ENCODE measurements at regions not wholly inside any gene's neighbourhood (a gene's known extent, or its start where the extent isn't known, plus 50 kb on each side); places are given as distances from the start of the nearest gene placed in this dataset.

GRCh38 chr6:132215805-132216204, 185.5 kb downstream of the MOXD1 start:
- H4K91ac ChIP-seq (ENCODE audit: insufficient read length, low read depth, low read length): no peak overlapping the region

More at GRCh38 chr6:132215805-132216204, 185.5 kb downstream of the MOXD1 start:
- H3K4ac ChIP-seq (ENCODE audit: low read depth, low read length): no peak overlapping the region
- H3K9me3 ChIP-seq (ENCODE audit: control insufficient read depth, low read depth, low read length): no peaks in the 10 kb centered on the region
- H3K4me2 ChIP-seq (ENCODE audit: insufficient read depth, insufficient read length, low read length): no peak overlapping the region
- H3T11ph ChIP-seq (ENCODE audit: low read length): no peak overlapping the region
- no peaks in the 10 kb centered on the region for H3K9me3 Mint-ChIP-seq
- H2BK15ac ChIP-seq (ENCODE audit: low read depth, low read length): no peak overlapping the region
- no peak overlapping the region for H2BK5ac ChIP-seq (ENCODE audit: insufficient read length, low read length)
- H2BK20ac ChIP-seq (ENCODE audit: low read depth, low read length, poor library complexity, severe bottlenecking): no peak overlapping the region
- H3K27me3 ChIP-seq (ENCODE audit: insufficient read depth, low read length): no peaks in the 10 kb centered on the region
- H4K20me1 ChIP-seq (ENCODE audit: control insufficient read depth, insufficient read depth, insufficient read length): no peaks in the 10 kb centered on the region
- no peak overlapping the region for H2AFZ ChIP-seq (ENCODE audit: low read length)
- no peak overlapping the region for H4K8ac ChIP-seq (replicated peaks; ENCODE audit: insufficient read length, low read depth, low read length)
- H3K4me1 Mint-ChIP-seq: no peaks in the 10 kb centered on the region
- DNase-seq: no peak
- H3K79me2 ChIP-seq (ENCODE audit: insufficient read depth, low read length): no peaks in the 10 kb centered on the region
- H2BK120ac ChIP-seq (ENCODE audit: low read depth, low read length, poor library complexity, severe bottlenecking): no peak overlapping the region
- H3K27ac Mint-ChIP-seq: no peak overlapping the region
- no peak overlapping the region for H3K23ac ChIP-seq (ENCODE audit: insufficient read length, low read depth, low read length)
- H3K79me1 ChIP-seq (ENCODE audit: insufficient read depth, low read depth, low read length, poor library complexity, severe bottlenecking): no peaks in the 10 kb centered on the region
- H3K4me3 Mint-ChIP-seq: no peak overlapping the region
- H3K9ac ChIP-seq (ENCODE audit: extremely low read depth, insufficient read length, low read length): no peak overlapping the region
- no peak overlapping the region for H4K5ac ChIP-seq (ENCODE audit: insufficient read length, low read depth, low read length)
- no peak overlapping the region for H2BK12ac ChIP-seq (ENCODE audit: insufficient read length, low read depth, low read length)
- no peak for TF ChIP-seq CTCF (conservative IDR thresholded peaks at IDR 0.05)
- no peaks in the 10 kb centered on the region for H3K36me3 Mint-ChIP-seq (ENCODE audit: insufficient read depth in 1 of 3, low read depth in 3 of 3)
- H3K27ac ChIP-seq (ENCODE audit: insufficient read length, low read depth, low read length): no peak overlapping the region
- no peak overlapping the region for H2AK5ac ChIP-seq (ENCODE audit: insufficient read length, low read length)
- no peak overlapping the region for H3K18ac ChIP-seq (ENCODE audit: insufficient read length, low read depth, low read length)
- peaks cover 7% of the 10 kb centered on the region; the same call in 1 of the 2 replicates for H3K27me3 Mint-ChIP-seq (ENCODE audit: low read depth)
- no peak overlapping the region for H3K56ac ChIP-seq (ENCODE audit: insufficient read length, low read depth, low read length)
- H3K23me2 ChIP-seq (ENCODE audit: insufficient read length, low read depth, low read length, poor library complexity, severe bottlenecking): no peaks in the 10 kb centered on the region
- H3K14ac ChIP-seq (ENCODE audit: insufficient read depth, low read length): no peak overlapping the region
- no CpG with 5 or more reads among the region's 2 CpGs for WGBS (ENCODE audit: extremely low coverage, insufficient read length, low lambda C conversion rate)
- no peaks in the 10 kb centered on the region for H3K4me1 ChIP-seq (ENCODE audit: insufficient read depth, low read length)
